GM18508 (cell line): ENCODE measurements at regions not wholly inside any gene's neighbourhood (a gene's known extent, or its start where the extent isn't known, plus 50 kb on each side); places are given as distances from the start of the nearest gene placed in this dataset.

Experiments used
- ATAC-seq: cut with Tn5 transposase; IDR thresholded peaks from one replicate; pipeline ENCODE4 v1.9.1; 2021; ENCODE audit warnings: moderate number of reproducible peaks; ENCODE audit not compliant: insufficient read depth, unreplicated experiment

DNA sequence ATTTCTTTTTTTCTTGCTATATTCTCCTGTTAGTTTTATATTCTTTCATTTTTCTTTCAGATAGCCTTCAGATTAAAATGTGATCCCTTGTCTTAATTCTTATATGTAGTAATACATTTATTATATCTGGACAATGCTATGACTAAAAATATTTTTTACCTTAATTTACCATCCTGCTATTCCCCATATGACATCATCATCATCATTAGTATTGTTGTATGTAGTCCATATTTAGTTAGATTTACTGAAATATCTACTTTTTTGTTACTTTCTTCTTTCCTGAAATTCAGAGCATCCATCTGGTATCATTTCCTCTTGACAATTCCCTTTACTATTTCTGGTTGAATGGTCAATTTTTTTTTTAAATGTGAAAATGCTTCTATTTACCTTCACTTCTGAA, 951.6 kb upstream of the POU3F3 start:
- no peak for ATAC-seq

DNA sequence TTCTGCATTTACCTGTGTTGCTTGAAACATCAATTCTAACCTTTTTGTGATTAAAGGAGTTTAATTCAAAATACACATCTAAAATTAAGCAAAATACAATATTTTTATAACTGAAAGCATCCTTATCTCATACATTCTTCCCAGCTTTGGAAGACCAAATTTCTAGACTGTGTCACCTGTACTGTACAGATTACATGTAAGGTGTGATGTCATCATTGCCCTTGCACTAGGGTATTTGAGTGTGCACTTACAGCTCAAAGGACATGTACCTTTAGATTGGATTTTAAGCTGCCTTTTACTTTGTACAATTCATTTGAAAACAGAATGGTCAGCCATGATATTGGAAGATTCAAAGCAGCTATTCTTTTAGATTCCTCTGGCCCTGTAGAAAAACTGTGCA, 932.8 kb upstream of the POU3F3 start:
- no peak for ATAC-seq

DNA sequence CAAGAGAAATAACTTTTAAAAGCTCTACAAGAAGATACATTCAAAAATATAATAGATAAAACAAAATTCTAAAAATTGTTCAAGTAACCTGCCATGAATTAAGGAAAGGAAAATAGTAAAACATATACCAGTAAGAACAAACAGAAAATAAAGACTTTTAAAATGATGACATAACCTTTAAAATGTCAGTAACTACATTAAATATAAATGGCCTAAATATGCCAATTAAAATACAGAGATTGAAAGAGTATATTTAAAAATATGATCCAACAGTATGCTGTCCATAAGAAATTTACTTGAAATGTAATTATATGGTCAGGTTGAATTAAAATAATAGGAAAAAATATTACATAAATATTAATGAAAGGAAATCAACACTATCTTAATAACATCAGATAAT, 911.7 kb upstream of the POU3F3 start:
- no peak for ATAC-seq

DNA sequence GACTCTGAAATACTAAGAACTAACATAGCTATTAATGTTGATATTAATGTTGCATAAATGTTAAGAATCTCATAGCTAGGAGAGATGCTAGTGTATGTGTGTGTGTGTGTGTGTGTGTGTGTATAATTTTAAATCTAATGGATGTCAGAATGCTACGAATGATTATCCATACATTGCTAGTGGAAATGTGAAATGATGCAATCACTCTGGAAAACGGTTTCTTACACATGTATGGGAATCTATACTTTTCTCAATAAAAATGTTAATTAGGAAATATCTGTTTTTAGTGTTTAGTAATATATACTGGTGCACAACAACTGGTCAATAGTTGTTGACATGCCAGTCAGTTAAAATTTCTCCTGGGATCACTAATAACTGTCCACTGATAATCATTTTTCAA, 908.8 kb upstream of the POU3F3 start:
- no peak for ATAC-seq

DNA sequence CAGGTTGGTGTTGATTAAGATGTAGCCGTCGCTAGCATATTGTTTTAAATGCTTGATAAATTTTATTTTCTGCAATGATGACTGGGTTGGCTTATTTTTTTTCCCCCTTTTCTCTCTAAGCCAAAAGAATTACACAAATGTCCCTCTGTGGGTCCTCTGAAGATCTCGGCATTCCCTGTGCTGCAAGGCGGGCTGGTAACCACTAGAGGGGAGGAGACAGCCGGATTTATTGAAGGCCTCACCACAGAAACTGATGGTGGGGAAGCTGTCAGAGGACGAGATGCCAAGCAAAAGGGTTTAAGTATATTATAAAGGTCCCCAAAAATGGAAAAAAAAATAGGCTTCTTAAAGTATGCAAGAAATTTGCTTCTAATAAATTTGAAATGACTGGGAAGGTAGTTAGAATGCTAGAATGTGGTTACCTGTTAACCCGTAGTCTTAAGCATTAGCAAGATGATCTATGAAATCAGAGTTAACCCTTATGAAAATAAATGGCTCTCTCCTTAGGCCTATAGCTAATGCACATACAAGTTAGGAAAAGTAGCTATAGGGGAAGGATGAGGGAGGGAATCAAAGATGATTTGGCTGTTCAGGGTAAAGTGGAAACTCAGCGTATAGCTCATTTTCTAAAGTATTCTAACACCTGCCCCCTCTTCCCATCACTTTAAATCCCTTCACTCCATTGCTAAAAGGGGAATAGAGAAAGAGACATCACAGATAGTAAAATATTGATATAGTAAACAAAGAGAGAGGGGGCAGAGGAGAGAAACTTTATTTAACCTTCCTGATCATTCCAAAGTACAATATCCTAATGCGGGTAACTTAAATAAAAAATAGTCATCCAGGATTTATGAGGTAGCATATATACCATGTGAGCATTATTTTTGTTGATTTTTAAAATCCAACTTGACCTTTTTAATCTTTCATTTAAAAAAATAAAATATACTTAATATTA, 894.5 kb upstream of the POU3F3 start:
- no peak for ATAC-seq

DNA sequence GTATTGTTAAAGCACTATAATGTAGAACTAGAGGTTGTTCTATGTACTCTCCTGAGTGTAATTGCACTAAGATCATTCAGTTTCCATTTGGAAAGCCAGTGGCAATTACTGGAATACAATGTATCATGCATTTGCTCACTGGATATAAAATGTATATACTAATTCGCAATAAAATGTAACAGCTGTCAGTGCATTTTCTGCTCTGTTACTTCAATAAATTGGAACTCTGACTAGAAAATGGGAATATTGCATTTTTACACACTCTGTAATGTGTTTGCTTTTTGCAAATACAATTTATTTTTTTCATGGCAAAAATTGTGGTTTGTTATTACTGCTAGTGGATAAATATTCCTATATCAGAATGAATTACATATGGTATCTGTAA, 893.8 kb upstream of the POU3F3 start:
- no peak for ATAC-seq

DNA sequence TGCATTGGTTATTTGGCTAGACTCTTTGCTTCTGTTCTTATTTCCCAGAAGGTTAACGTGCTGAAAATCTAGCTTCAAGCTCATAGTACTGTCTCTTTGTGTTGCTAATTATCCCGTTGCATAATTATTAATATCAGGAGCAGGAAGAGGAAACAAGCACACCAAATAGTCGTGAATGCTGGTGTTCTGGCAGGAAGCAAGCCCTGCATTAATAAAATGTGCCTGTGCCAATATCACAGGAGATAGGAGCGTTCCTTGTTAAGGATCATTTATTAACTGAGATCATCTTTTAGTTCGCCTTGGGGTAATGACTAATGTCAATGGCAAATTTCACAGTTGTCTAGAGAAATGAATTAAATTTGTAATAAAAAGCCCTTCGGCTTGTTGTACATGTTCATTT, 893.0 kb upstream of the POU3F3 start:
- ATAC-seq = no peak

DNA sequence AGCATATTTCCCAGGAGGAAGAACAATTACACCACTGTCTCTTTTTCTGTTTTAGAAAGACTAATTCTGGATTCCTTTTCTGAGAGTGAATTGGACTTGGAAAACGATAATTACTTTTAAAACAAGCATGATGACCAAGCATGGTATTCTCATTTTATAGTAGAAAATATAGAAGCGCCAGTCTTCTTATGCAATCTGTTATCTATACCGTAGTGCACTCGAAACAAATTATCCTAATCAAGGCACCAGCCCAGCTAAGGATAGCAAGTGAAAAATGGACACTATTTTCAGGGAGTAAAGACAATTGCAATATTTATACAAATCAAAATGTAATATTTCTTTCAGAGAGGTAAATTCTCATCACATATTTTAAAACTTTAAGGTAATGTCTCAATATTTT, 892.1 kb upstream of the POU3F3 start:
- no peak for ATAC-seq

DNA sequence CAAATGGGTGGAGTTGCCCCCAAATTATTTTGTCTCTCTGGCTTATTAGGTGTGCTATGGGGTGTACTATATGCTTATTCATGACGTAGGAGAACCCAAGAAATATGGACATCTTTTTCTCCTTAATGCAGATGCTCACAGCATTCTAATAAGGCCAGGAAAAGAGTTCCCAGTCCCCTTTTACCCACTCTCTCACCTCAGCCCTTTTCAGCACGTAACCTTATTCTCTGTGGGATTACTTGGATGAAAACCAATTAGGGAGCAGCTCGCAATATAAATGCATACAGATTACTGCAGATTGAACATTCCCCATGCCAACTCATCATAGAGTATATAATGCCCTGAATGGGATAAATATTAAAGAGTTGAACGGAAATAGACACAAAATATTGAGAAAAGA, 891.2 kb upstream of the POU3F3 start:
- ATAC-seq = no peak

DNA sequence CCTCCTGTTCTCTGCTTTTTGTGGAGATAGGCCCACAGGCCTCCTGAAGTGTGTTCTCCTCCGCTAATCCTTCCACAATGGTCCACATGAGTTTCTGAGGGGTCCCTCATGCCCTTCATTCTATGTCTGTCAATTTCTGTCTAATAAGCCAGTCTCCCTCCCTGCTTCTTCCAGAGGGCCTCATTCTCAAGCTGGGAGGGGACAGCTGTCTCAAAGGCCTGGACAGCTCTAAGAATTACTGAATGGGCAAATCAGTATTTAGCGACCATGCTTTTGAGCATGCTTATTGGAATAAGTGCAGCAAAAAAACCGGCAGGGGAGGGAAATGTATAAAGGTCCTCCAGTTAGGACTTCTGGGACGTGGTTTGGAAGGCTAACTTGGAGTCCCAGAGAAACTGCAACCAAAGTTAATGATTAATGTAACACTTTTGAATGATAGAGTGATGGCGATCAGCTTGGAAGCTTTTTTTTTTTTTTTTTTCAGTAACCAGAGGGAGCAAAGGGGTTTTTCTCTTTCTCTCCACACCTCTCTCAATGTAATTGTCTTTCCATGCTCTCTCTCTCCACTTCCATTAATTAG, 890.7 kb upstream of the POU3F3 start:
- ATAC-seq = no peak

DNA sequence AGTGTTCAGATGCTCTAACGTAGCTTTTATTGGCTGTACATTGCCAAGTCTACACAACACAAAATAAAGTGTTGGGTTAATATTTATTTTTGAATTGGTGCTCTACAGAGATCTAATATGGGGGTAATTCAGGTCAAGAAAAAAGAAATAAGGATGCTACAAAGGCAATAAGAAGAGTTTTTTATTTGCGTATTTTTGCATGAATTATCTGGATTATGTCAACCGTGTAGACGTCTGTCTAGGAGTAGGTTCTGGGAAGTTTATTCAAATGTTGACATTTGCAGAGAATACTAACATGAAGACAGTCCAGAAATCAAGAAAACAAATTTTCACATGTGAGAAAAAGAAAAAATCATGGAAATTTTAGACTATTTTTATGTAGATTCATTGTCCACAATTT, 876.7 kb upstream of the POU3F3 start:
- no peak for ATAC-seq

DNA sequence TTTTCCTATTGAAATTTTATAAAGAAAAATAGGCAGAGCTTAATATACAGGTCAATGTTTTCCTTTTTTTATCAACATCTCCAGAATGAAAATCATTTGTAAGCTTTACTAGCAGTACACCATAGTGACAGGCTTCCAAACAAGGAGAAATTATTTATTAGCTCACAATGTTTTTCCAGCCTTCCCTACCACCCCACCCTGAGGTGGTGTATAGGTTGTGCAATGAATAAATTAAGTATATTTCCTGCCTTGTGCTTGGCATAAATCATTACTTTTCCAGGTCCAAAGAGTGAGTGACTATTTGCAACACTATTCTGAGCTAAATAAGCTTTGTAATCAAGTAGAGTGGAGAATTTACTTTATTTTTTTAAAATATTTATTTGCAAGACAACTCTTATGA, 876.2 kb upstream of the POU3F3 start:
- no peak for ATAC-seq

DNA sequence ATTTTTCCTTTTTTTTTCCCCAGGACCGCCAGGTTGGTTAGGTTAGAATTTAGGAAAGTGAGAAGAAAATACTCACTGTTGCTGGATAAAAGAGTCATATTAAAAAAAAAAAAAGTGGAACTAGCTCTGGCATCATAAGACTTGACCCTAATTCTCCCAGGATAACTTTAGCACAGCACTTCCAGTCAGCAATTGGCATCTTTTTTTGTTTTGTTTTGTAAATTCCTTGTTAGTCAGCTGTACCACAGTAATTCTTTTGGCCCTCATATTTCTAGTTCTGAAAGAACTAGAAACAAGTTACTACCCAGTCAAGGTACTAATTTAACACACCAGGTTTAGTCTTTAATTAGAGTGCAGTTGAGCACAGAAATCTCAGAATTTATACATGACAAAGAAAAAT, 873.5 kb upstream of the POU3F3 start:
- no peak for ATAC-seq

DNA sequence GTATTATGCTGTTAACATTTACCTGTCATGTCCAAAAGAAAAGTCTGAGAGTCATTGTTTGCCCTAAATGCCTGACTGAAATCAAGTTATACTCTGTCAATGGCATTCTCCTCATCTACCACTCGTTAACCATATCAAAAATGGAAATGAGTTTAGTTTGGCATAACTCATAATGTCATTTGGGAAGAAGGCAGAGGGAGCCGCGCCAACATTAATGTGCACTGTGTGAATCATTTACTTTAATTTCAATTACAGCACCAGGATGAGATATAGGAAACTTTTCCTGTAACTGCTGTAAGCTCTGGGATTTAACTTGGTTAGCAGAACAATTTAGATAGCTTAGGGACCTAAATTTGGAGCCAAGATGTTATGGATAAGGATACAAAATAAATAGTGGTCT, 871.2 kb upstream of the POU3F3 start:
- ATAC-seq = no peak

DNA sequence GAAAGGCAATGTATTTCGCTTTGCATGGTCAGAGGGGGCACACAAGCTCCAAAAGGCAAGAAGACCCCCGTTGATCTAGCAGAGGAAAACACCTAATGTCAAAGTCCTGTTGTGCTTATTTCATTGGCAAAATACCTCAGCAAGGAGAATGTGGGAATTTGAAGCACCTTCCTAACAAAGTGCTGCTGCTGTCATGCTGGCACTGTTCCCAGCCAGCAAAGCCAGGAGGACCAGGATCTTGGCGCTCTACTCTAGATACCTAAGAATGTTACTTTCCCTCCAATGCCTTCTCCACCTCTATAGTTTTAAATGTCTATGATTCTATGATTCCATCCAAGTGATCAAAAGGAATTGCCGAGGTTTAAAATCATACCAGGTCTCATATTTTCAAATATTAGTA, 867.9 kb upstream of the POU3F3 start:
- no peak for ATAC-seq

DNA sequence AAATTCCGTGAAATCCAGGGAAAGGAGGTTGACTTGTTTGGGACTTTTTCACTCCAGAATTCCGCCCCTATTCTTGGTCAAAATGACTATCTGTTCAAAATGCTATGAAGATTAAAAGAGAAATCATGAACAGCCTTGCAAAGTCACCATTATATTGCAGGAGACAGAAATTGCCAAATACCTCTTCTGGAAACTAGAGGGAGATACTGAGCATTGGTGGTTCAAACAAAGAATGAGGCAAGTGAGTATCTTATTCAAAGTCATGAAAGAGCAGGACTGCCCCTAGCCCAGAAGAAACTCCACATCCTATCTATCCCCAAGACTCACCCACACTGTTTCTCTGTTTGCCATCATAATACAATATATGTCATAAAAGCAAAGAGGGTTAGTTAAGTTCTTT, 862.3 kb upstream of the POU3F3 start:
- ATAC-seq = no peak

DNA sequence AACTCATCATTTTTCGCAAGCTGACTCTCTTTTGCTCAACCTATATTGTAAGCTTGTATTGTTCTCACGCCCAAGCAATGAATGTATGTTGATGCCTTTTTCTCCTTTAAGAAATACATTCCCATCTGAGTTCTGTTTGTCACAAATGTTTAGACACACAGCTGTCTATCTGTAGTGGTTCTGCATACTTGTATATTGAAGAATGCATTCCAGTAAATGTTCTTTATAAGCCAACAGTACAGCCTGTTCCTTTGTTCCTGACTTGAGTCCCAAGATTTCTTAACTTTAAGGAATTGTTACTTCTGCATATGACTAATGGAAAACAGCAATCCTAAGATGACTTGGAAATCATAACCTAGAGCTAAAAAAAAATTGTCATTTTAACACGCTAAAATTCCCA, 849.1 kb upstream of the POU3F3 start:
- ATAC-seq = no peak

DNA sequence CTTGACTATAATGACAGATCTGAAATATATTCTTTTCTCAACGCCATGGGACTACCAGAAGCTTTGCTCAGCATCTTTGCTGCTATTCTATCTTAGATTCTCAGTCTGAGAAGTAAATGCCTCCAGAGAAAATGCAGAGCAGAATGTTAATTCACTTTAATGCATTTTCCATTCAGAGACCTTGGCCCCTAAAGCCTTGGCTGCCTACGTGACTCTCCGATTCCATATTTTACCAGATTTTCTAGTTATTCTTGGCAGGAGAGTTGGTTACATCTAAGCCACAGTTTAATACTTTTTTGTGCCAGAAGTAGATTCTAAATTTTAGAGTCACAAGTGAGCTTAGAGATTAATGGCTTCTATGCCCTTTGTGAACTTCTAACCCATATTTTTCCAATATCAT, 837.1 kb upstream of the POU3F3 start:
- ATAC-seq = no peak

DNA sequence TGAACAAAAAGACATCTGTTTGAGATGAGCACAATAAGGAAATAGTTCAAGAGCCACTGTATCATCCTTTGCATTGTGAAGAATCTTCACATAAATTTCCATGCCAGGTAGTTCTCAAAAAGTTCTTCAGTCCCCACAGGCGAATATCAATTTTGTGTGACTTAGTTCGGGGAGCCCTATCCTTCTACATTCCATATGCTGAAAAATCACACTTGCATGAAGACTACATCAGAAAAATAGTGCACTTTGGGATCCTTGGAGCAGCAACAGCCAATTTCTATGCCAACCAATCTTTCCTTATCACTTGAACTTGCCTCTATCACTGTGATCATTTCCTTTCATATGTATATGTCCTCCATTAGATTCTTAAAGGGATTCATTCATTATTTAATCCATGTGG, 830.6 kb upstream of the POU3F3 start:
- no peak for ATAC-seq

DNA sequence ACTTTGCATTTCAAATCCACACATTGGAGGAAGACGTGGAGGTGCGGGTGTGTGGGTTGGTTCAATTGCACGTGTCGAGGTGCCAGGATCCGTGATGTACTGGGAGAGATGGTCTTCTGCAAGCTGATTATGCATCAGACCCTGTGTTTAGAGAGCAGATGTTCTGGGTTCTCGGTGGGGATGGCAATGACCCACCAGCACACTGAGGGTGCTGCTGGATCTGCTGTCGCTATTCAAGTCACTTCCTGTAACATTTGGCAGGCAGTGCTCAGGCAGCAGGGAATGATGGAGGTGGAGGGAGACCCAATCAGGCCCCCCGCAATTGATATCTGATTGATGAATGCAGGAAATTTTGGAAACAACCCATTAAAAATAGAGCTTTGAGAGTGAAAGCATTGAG, 830.1 kb upstream of the POU3F3 start:
- no peak for ATAC-seq

DNA sequence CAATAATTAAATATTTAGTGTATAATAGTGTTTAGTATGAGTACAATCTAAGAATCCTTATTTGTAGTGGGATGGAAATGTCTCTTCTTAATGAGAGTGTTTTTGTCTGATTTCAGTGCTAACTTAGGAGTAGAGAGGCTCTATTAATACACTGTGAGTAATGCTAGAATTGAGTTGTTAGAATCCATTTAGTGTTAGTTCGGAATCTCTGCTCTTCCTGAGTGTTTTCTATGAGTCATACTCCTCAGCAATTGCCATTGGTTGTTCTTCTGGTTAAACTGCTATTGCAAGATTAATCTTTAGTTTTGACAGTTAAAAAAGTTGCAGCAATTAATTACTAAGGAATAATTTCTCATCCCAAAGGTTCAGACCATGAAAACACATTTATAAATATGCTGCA, 828.6 kb upstream of the POU3F3 start:
- ATAC-seq = no peak

DNA sequence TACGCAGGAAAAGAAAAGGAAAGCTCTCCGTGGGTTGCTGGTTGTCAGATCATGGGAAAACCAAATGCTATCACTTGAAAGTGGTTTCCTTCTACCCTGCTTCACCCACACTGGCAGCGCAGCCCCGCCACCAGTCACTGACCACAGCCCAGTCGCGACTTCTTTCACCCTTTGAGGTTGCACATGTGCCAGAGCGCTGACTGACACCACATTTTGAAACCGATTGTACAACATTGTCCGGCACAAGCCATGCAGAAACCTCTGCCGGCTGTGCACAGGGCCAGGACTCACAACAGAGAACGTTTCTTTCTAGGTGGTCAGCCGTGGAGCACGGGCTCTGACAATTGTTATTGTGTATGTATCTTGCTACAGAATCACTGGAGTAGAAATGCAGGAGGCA, 827.2 kb upstream of the POU3F3 start:
- ATAC-seq = no peak
